HG02943 (cell line): ENCODE measurements at regions not wholly inside any gene's neighbourhood (a gene's known extent, or its start where the extent isn't known, plus 50 kb on each side); places are given as distances from the start of the nearest gene placed in this dataset.

Source experiments
- ATAC-seq: cut with Tn5 transposase; IDR thresholded peaks from one replicate; pipeline ENCODE4 v1.9.1; 2021; ENCODE audit warnings: mild to moderate bottlenecking, low read depth, moderate library complexity; ENCODE audit not compliant: unreplicated experiment

- ATAC-seq, result no peak
Measured at GRCh38 chr12:60027266-60027665, 431.4 kb downstream of the SLC16A7 start.

- ATAC-seq, result no peak
Measured at GRCh38 chr12:60034147-60034546, 438.3 kb downstream of the SLC16A7 start.

GRCh38 chr12:60035835-60036234 is 440.0 kb downstream of the SLC16A7 start:
- ATAC-seq, result no peak

- ATAC-seq, result no peak
Measured at GRCh38 chr12:60042835-60043234, 447.0 kb downstream of the SLC16A7 start.

GRCh38 chr12:60043236-60043635 is 447.4 kb downstream of the SLC16A7 start:
- no peak for ATAC-seq

- ATAC-seq, result no peak
Measured at GRCh38 chr12:60052483-60052882, 456.7 kb downstream of the SLC16A7 start.

GRCh38 chr12:60059180-60059579 is 463.4 kb downstream of the SLC16A7 start:
- no peak for ATAC-seq

- no peak for ATAC-seq
Measured at GRCh38 chr12:60066655-60067054, 470.8 kb downstream of the SLC16A7 start.

GRCh38 chr12:60070552-60070951 is 474.7 kb downstream of the SLC16A7 start:
- no peak for ATAC-seq

GRCh38 chr12:60071759-60072191 is 475.9 kb downstream of the SLC16A7 start:
- ATAC-seq, result no peak

GRCh38 chr12:60072911-60073310 is 477.1 kb downstream of the SLC16A7 start:
- ATAC-seq, result no peak

- ATAC-seq, result no peak
Measured at GRCh38 chr12:60075091-60075490, 479.3 kb downstream of the SLC16A7 start.

GRCh38 chr12:60078026-60078425 is 482.2 kb downstream of the SLC16A7 start:
- ATAC-seq, result no peak

- ATAC-seq, result no peak
Measured at GRCh38 chr12:60093428-60093827, 497.6 kb downstream of the SLC16A7 start.

- ATAC-seq, result no peak
Measured at GRCh38 chr12:60094436-60094835, 498.6 kb downstream of the SLC16A7 start.

GRCh38 chr12:60096727-60097126 is 500.9 kb downstream of the SLC16A7 start:
- no peak for ATAC-seq

GRCh38 chr12:60100160-60100559 is 504.3 kb downstream of the SLC16A7 start:
- no peak for ATAC-seq

- ATAC-seq, result no peak
Measured at GRCh38 chr12:60100852-60101251, 505.0 kb downstream of the SLC16A7 start.

GRCh38 chr12:60101715-60102114 is 505.9 kb downstream of the SLC16A7 start:
- ATAC-seq, result no peak

- ATAC-seq, result no peak
Measured at GRCh38 chr12:60106214-60106613, 510.4 kb downstream of the SLC16A7 start.

- no peak for ATAC-seq
Measured at GRCh38 chr12:60107992-60108391, 512.2 kb downstream of the SLC16A7 start.

- no peak for ATAC-seq
Measured at GRCh38 chr12:60112063-60112462, 516.2 kb downstream of the SLC16A7 start.

- ATAC-seq, result no peak
Measured at GRCh38 chr12:60112763-60113162, 516.9 kb downstream of the SLC16A7 start.
